HUES48 (cell line): ENCODE measurements at regions not wholly inside any gene's neighbourhood (a gene's known extent, or its start where the extent isn't known, plus 50 kb on each side); places are given as distances from the start of the nearest gene placed in this dataset.

Experiments used
- H3K27ac ChIP-seq: one replicate; pipeline ENCODE4 v1.7.0; 2013; ENCODE audit warnings: low read depth, low read length, inconsistent platforms
- H3K27me3 ChIP-seq: 2 replicates; pipeline ENCODE4 v1.6.1; 2013; ENCODE audit warnings: mild to moderate bottlenecking, low read length; ENCODE audit not compliant: control insufficient read depth, insufficient read depth
- H3K36me3 ChIP-seq: 2 replicates; pipeline ENCODE4 v1.6.1; 2013; ENCODE audit warnings: low read length; ENCODE audit not compliant: control insufficient read depth, insufficient read depth
- H3K4me1 ChIP-seq: 2 replicates; pipeline ENCODE4 v1.6.1; 2013; ENCODE audit warnings: mild to moderate bottlenecking, low read length; ENCODE audit not compliant: control insufficient read depth, insufficient read depth
- H3K4me3 ChIP-seq: 2 replicates; pipeline ENCODE4 v1.5.1; 2013; ENCODE audit warnings: mild to moderate bottlenecking, low read depth, low read length
- H3K9ac ChIP-seq: 2 replicates; pipeline ENCODE4 v1.6.1; 2013; ENCODE audit warnings: mild to moderate bottlenecking, low read depth, low read length, moderate library complexity
- H3K9me3 ChIP-seq: 2 replicates; pipeline ENCODE4 v1.6.1; 2013; ENCODE audit warnings: low read length; ENCODE audit not compliant: control insufficient read depth, insufficient read depth

DNA sequence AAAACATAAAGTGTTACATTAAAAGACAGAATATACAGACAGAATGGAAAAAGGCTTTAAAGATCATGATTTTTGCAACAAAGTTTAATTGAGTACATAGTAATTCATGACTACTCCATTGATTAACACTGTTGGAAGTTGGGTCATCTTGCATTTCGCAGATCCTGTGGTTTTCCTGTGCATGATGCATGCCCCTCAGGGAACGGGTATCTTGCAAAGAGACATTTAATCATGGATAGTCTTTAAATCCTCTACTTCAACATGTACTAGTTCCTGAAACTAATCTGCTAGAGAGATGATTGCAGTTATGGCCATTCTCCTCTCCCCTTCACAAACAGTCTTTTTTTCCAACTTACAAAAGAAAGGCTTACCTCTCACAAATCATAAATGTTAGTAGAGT lies 155.6 kb upstream of the DSEL start:
- H3K4me1 ChIP-seq, result peaks cover 13% of the 10 kb centered on the region; the same call in 1 of the 2 replicates
- no peaks in the 10 kb centered on the region for H3K36me3 ChIP-seq
- H3K4me3 ChIP-seq, result no peak overlapping the region
- no peaks in the 10 kb centered on the region for H3K9me3 ChIP-seq
- H3K27me3 ChIP-seq, result no peaks in the 10 kb centered on the region
- no peak overlapping the region for H3K27ac ChIP-seq
- no peak overlapping the region for H3K9ac ChIP-seq

DNA sequence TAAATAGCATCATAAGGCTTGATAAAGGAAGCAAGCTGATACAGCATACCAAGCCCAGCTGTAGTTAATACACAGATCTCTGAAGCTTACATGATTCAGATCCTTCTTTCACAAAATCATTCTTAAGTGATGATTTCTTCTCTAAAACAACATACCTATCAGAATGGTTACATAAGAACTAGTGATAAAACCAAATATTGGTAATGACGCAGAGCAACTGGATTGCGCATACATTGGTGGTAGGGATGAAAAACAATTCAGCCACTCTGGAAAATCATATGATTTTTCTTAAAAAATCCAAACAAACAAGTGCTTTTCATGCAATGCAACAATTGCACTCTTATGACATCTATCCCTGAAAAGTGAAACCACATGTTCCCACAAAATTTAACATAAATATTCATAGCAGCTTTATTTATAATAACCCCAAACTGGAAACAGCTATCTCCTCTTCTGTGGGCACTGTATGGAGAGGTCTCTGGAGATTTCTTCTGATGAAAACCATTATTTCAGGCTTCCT lies 153.6 kb upstream of the DSEL start:
- Histone ChIP-seq H3K36me3 (no peaks in the 10 kb centered on the region), H3K9me3 (no peaks in the 10 kb centered on the region), H3K4me3 (no peak overlapping the region), H3K27ac (no peak overlapping the region), H3K27me3 (no peaks in the 10 kb centered on the region), H3K9ac (no peak overlapping the region), H3K4me1 (peaks cover 14% of the 10 kb centered on the region; the same call in 1 of the 2 replicates)

DNA sequence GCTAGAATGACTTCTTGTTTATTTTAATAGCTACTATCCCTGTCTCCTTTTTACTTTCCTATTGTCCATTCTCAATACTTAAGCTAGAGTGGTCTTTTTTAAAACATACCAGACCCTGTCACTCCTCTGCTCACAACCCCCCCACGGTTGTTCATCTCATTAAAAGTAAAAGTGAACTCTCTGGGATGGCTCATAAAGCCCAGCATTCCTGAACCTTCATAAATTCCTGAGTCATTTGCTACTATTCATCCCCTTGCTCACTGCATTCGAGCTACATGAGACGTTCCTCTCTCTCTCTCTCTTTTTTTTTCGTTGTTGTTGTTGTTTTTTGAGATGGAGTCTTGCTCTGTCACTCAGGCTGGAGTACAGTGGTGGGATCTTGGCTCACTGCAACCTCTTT lies 148.7 kb upstream of the DSEL start:
- Histone ChIP-seq H3K4me1 (peaks cover 10% of the 10 kb centered on the region; the same call in 1 of the 2 replicates), H3K27me3 (no peaks in the 10 kb centered on the region), H3K9me3 (no peaks in the 10 kb centered on the region), H3K4me3 (no peak overlapping the region), H3K9ac (no peak overlapping the region), H3K27ac (no peak overlapping the region), H3K36me3 (no peaks in the 10 kb centered on the region)

DNA sequence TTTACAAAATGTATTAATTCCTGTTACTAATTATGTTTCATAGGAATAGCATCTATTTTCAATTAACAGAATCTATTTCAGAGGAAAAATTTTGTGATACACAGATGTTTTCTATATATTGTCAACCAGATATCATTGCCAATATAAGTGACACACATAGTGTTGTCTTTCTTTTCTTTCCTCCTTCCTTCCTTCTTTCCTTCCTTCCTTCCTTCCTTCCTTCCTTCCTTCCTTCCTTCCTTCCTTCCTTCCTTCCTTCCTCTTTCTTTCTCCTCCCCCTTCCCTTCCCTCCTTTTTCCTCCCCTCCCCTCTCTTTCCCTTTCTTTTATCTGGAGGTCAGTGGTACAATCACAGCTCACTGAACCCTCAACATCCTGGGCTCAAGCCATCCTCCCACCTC lies 146.5 kb upstream of the DSEL start:
- no peaks in the 10 kb centered on the region for H3K36me3 ChIP-seq
- no peak overlapping the region for H3K9ac ChIP-seq
- H3K4me3 ChIP-seq, result no peak overlapping the region
- H3K27ac ChIP-seq, result no peak overlapping the region
- H3K27me3 ChIP-seq, result no peaks in the 10 kb centered on the region
- H3K9me3 ChIP-seq, result no peaks in the 10 kb centered on the region
- H3K4me1 ChIP-seq, result peaks cover 6% of the 10 kb centered on the region; the same call in 1 of the 2 replicates

DNA sequence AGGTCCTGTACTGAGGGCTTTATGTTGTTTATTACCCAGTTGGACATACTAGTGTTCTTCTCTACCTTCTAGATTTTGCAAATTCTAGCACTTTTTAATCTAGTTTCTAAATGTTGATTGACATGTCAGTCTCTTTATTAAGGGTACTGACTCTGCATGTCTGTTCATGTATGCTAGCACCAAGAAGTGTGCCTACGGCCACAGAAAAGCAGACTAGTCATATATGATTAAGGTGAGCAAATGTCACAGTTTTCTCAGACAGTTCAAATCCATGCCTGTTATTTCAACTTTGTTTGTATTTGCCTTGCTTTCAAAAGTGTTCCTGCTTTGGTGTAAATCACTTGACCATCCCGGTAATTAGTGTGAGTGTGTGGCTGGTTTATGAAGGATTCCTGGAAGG lies 145.0 kb upstream of the DSEL start:
- no peak overlapping the region for H3K27ac ChIP-seq
- H3K9ac ChIP-seq, result no peak overlapping the region
- H3K36me3 ChIP-seq, result no peaks in the 10 kb centered on the region
- no peaks in the 10 kb centered on the region for H3K9me3 ChIP-seq
- H3K4me3 ChIP-seq, result no peak overlapping the region
- no peaks in the 10 kb centered on the region for H3K27me3 ChIP-seq
- H3K4me1 ChIP-seq, result peaks cover 6% of the 10 kb centered on the region; the same call in 1 of the 2 replicates

DNA sequence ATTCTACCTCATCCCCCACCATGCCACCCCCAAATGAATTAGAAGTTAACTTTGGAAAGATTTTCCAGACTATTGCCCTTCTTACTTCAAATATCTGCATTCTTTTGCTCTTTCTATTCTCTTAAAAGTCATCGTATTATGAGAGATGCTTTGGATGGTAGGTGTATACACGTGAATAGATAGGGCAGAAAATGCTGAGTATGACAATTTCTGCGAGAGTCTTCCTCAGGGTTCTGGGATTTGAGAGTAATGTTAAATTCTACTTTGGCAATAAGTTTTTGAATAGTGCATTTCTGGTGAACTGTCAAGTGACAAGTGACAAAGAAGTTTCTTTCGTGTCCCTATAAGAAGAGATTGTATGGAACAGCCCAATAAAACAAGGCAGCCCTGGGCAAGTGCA lies 137.6 kb upstream of the DSEL start:
- no peaks in the 10 kb centered on the region for H3K9me3 ChIP-seq
- no peak overlapping the region for H3K27ac ChIP-seq
- no peaks in the 10 kb centered on the region for H3K27me3 ChIP-seq
- peaks cover 8% of the 10 kb centered on the region for H3K4me1 ChIP-seq
- H3K4me3 ChIP-seq, result no peak overlapping the region
- H3K36me3 ChIP-seq, result no peaks in the 10 kb centered on the region
- no peak overlapping the region for H3K9ac ChIP-seq

DNA sequence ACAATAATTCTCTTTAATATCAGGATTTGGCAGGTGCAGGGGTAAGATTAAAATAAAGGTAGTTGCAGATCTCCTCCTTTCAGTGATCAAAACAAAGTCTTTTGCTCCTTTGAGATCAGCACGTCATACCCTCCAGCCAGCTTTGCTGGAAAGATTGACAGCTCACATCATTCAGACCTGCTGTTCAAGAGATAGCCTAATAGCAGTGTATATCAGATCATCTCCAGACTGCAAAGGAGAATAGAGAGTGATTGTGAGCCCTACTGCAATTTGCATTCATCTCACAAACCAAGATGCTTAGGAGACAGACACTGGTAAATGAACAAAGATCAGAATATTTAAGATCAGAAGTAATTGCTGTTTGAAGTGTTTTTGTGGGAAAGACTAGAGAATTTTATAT lies 135.8 kb upstream of the DSEL start:
- Histone ChIP-seq H3K27me3 (no peaks in the 10 kb centered on the region), H3K9me3 (no peaks in the 10 kb centered on the region), H3K4me1 (peaks cover 8% of the 10 kb centered on the region), H3K36me3 (no peaks in the 10 kb centered on the region), H3K9ac (no peak overlapping the region), H3K27ac (no peak overlapping the region), H3K4me3 (no peak overlapping the region)

DNA sequence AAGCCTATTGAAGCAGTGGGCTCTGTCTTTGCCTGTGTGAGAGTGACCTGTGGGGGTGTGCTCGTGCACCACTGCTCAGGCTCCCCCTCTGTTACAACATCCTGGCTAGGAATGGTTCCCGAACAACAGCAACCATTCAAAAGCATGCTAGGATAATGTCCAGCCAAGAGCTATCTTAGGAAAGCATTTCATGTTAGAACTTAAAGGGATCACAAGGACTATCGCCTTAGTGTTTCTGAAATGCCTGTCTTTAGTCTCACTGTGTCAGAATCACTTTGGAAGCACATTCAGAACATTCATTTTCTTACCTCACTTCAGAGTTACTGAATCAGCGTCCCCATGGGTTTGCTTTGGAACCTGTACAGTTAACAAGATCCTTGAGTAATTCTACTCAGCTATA lies 134.9 kb upstream of the DSEL start:
- no peaks in the 10 kb centered on the region for H3K36me3 ChIP-seq

DNA sequence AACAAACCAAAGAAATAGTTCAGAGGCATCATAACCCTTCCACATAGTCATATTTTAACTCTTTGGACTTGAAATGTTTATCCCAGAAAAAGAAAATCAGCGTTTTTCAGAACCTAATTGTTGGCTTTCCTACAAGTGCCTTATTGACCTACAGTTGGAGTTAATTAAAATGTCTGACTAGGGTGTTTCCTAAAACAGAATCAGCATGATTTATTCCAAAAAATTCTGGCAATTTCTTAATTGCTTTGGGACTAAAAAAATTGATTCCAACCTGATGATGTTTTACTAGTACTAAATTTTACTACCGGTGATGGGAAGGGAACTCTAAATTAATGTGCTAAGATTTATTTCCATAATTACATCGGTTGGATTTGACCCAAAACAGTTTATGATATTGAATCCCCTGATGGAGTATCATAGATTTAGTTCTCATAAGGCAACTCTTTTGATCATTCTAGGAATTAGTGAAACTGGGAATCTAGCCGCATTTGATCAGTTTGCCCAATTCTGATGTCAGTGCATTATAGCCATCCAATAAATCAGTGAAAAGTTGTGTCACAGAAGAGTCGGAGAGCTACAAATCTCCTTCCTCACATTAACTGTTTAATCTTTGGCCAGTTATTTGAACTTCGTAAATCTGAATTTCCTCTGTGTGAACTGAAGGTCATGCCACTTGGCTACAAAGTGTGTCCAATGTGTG lies 134.3 kb upstream of the DSEL start:
- Histone ChIP-seq H3K27ac (no peak overlapping the region), H3K27me3 (no peaks in the 10 kb centered on the region), H3K9ac (no peak overlapping the region), H3K4me3 (no peak overlapping the region), H3K36me3 (no peaks in the 10 kb centered on the region), H3K9me3 (no peaks in the 10 kb centered on the region), H3K4me1 (peaks cover 8% of the 10 kb centered on the region)

More for the DNA sequence above, 134.9 kb upstream of the DSEL start:
- H3K27ac ChIP-seq, result no peak overlapping the region
- no peaks in the 10 kb centered on the region for H3K9me3 ChIP-seq
- no peak overlapping the region for H3K9ac ChIP-seq
- H3K27me3 ChIP-seq, result no peaks in the 10 kb centered on the region
- peaks cover 8% of the 10 kb centered on the region for H3K4me1 ChIP-seq
- no peak overlapping the region for H3K4me3 ChIP-seq

DNA sequence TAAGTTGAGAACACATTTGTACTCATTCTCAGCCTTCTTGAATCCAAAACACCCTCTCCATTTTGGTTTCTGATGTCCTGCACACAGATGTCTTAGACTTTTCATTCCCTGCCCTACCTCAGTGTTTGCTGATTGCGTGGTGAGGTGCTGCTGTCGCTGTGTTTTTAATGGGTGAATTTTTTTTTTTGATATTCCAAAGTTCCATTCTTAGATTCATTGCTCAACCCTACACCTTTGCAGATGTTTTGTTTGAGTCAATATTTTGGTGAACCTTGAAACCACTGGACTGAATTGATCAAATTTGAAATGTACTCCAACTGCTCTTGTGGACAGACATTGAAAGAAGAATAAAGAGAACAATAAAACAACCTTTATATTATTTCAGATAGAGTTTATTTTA lies 130.4 kb upstream of the DSEL start:
- H3K27ac ChIP-seq, result no peak overlapping the region
- no peaks in the 10 kb centered on the region for H3K36me3 ChIP-seq
- H3K4me3 ChIP-seq, result no peak overlapping the region
- H3K27me3 ChIP-seq, result no peaks in the 10 kb centered on the region
- H3K4me1 ChIP-seq, result peaks cover 8% of the 10 kb centered on the region
- H3K9ac ChIP-seq, result no peak overlapping the region
- no peaks in the 10 kb centered on the region for H3K9me3 ChIP-seq

DNA sequence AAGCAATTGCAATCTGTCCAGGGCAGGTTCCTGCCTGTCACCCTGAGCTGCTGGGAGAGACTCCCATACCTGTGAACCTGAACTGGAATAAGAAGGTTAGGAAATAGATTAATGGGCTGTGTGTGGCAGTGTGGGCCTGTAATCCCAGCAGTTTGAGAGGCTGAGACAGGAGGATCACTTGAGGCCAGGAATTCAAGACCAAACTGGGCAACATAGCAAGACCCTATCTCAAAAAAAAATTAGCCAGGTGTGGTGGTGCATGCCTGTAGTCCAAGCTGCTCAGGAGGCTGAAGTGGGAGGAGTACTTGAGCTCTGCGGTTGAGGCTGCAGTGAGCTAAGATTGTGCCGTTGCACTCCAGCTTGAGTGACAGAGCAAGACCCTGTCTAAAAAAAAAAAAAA lies 127.7 kb upstream of the DSEL start:
- Histone ChIP-seq H3K9me3 (no peaks in the 10 kb centered on the region), H3K27ac (no peak overlapping the region), H3K27me3 (no peaks in the 10 kb centered on the region), H3K4me1 (no peaks in the 10 kb centered on the region), H3K36me3 (no peaks in the 10 kb centered on the region), H3K9ac (no peak overlapping the region), H3K4me3 (no peak overlapping the region)
